ENCODE measurements at regions not wholly inside any gene's neighbourhood (a gene's known extent, or its start where the extent isn't known, plus 50 kb on each side); places are given as distances from the start of the nearest gene placed in this dataset.

DNA sequence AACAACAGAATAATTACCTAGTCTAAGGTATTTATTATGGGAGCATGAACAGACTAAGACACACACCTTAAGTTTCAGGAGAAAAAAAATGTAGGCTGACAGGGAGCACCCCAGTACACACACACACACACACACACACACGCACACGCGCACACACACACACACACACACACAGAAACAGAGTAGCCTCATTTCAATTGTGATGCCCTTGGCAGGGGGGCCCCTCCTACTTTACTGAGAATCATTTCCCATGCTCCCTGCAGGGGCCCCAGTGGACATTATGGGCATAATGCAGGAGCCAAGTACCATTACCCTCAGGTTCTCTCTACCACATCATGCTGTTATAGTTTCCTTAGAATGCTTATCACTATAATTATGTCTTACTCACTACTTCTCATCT, 104.9 kb downstream of the CDC7 start:
- TF ChIP-seq, protein P1, sequence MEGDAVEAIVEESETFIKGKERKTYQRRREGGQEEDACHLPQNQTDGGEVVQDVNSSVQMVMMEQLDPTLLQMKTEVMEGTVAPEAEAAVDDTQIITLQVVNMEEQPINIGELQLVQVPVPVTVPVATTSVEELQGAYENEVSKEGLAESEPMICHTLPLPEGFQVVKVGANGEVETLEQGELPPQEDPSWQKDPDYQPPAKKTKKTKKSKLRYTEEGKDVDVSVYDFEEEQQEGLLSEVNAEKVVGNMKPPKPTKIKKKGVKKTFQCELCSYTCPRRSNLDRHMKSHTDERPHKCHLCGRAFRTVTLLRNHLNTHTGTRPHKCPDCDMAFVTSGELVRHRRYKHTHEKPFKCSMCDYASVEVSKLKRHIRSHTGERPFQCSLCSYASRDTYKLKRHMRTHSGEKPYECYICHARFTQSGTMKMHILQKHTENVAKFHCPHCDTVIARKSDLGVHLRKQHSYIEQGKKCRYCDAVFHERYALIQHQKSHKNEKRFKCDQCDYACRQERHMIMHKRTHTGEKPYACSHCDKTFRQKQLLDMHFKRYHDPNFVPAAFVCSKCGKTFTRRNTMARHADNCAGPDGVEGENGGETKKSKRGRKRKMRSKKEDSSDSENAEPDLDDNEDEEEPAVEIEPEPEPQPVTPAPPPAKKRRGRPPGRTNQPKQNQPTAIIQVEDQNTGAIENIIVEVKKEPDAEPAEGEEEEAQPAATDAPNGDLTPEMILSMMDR (conservative IDR thresholded peaks at IDR 0.05; ENCODE audit: low read depth in 2 of 2): no peak
- TF ChIP-seq, protein P2, sequence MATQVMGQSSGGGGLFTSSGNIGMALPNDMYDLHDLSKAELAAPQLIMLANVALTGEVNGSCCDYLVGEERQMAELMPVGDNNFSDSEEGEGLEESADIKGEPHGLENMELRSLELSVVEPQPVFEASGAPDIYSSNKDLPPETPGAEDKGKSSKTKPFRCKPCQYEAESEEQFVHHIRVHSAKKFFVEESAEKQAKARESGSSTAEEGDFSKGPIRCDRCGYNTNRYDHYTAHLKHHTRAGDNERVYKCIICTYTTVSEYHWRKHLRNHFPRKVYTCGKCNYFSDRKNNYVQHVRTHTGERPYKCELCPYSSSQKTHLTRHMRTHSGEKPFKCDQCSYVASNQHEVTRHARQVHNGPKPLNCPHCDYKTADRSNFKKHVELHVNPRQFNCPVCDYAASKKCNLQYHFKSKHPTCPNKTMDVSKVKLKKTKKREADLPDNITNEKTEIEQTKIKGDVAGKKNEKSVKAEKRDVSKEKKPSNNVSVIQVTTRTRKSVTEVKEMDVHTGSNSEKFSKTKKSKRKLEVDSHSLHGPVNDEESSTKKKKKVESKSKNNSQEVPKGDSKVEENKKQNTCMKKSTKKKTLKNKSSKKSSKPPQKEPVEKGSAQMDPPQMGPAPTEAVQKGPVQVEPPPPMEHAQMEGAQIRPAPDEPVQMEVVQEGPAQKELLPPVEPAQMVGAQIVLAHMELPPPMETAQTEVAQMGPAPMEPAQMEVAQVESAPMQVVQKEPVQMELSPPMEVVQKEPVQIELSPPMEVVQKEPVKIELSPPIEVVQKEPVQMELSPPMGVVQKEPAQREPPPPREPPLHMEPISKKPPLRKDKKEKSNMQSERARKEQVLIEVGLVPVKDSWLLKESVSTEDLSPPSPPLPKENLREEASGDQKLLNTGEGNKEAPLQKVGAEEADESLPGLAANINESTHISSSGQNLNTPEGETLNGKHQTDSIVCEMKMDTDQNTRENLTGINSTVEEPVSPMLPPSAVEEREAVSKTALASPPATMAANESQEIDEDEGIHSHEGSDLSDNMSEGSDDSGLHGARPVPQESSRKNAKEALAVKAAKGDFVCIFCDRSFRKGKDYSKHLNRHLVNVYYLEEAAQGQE (IDR thresholded peaks at IDR 0.05; ENCODE audit: unreplicated experiment): no peak
- no peak for TF ChIP-seq EZH2 (IDR thresholded peaks at IDR 0.05; ENCODE audit: low read depth, unreplicated experiment)
- TF ChIP-seq, protein P3, sequence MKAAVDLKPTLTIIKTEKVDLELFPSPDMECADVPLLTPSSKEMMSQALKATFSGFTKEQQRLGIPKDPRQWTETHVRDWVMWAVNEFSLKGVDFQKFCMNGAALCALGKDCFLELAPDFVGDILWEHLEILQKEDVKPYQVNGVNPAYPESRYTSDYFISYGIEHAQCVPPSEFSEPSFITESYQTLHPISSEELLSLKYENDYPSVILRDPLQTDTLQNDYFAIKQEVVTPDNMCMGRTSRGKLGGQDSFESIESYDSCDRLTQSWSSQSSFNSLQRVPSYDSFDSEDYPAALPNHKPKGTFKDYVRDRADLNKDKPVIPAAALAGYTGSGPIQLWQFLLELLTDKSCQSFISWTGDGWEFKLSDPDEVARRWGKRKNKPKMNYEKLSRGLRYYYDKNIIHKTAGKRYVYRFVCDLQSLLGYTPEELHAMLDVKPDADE (IDR thresholded peaks at IDR 0.05): no peak
- TF ChIP-seq ZNF331 (CRISPR knock-in tag; IDR thresholded peaks at IDR 0.05; ENCODE audit: low read depth): no peak

Data from GM23338 (cell line).